ENCODE measurements at regions not wholly inside any gene's neighbourhood (a gene's known extent, or its start where the extent isn't known, plus 50 kb on each side); places are given as distances from the start of the nearest gene placed in this dataset.

DNA sequence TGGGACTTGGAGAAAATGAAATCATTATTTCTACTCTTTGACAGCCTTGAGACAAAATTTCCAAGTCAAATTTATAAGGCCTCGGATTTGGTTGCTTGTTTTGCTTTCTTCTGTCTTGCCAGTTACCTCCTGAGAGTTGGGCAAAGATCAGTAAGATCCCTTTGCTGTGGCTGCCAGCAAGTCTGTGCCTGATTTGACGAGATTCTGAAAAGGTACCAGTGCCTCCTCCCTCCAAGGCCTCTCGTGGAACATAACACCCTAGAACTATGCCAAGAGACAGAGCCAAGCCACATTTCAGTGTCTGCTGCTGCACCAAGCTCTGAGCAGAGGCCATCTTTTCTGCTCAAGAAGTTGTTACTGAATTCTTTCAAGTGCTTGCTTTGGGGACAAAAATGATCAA lies 61.0 kb downstream of the GTPBP8 start:
- DNase-seq, result no peak

DNA sequence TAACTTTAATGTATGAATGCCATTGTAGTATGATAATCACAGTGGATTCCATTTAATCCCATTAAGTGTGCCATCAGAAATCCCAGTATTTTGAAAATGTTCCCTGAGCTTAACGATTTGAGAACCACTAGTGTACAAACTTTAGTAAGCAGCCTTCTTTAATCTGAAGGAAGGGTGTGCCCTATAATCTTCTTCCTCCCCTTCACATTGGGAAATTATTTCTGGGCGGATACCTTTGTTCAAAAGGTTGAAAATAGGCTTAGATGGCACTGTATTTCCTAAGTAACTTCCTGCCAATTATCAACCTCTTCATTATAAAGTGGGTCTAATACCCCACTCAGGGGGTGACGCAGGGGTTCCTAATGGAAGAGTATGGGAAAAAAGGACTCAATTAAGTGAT lies 62.4 kb downstream of the GTPBP8 start:
- no peak for DNase-seq

DNA sequence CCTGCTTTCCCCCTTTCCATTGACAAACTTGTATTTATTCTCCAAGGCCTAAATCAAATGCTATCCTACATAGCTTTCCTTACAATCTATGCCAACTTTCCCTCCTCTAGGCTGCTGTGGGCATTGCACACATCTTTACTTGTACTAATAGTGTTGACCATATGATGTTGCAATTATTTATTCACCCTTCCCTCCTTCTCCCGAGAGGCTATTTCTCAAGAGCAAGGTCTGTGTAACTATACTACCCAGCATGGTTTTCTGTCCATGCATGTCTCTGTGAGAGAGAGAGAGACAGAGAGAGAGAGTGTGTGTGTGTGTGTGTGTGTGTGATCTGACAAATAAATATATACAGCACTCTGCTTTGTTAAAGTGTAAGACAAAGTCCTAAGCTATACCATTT lies 63.8 kb downstream of the GTPBP8 start:
- no peak for DNase-seq

- peak; percentile 27 for DNase-seq
These were observed 64.4 kb downstream of the GTPBP8 start for GRCh38 chr3:113055201-113055600.

GRCh38 chr3:113055961-113056360 lies 65.2 kb downstream of the GTPBP8 start:
- DNase-seq, result no peak

- no peak for DNase-seq
These were observed 66.3 kb downstream of the GTPBP8 start for GRCh38 chr3:113057117-113057516.

GRCh38 chr3:113058188-113058587 lies 67.4 kb downstream of the GTPBP8 start:
- no peak for DNase-seq

- DNase-seq, result no peak
These were observed 71.9 kb downstream of the GTPBP8 start for GRCh38 chr3:113062705-113063104.

GRCh38 chr3:113063126-113063894 lies 72.5 kb downstream of the GTPBP8 start:
- no peak for DNase-seq

GRCh38 chr3:113064183-113064582 lies 73.4 kb downstream of the GTPBP8 start:
- no peak for DNase-seq

GRCh38 chr3:113065336-113065735 lies 74.6 kb downstream of the GTPBP8 start:
- no peak for DNase-seq

DNA sequence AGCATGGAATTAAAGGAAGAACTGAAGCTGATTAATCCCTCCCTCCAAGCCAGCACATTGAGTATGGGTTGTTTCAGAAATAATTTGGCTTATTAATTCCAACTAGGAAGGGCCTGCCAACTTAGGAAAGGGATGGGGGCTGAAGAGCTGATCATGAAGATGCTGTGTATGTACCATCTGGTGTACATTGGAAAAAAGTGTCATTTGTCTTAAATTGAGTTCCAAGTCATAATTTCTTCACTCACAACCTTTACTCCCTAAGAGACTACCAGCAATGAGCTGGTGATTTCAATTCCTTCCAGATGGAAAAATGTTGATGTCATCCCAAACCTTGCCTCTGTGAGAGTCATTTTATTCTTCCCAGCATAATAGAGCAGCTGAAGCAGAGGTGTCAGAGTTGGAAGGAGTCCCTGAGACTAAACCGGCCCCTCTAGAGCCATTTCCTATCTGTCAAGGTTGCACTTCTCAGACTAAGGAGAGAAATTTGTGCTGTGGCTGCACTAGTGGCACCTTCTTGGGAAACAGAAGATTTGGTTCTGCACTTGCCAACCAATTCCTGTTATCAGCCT lies 79.4 kb downstream of the GTPBP8 start:
- no peak for DNase-seq

DNA sequence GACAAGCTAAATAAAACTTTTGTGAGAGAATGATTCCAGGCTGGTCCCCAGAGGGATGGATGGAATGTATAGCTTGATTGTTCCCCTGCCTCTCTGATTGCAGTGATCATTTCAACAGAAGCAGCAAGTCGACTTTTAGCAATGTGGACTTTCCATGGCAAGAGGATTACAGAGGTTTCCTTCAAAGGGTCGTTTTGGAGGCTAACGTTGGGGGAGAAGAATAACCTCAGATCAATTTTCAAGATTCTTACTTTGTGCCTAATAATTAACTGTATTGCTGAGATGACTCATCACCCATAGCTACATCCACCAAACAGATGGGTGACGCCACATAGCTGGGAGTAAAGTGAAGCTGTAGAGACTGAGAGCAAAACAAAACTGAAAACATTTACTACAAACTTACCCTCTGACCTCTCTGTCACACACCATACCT lies 79.9 kb downstream of the GTPBP8 start:
- DNase-seq, result no peak

- DNase-seq, result no peak
These were observed 84.8 kb downstream of the GTPBP8 start for GRCh38 chr3:113075588-113075987.

DNA sequence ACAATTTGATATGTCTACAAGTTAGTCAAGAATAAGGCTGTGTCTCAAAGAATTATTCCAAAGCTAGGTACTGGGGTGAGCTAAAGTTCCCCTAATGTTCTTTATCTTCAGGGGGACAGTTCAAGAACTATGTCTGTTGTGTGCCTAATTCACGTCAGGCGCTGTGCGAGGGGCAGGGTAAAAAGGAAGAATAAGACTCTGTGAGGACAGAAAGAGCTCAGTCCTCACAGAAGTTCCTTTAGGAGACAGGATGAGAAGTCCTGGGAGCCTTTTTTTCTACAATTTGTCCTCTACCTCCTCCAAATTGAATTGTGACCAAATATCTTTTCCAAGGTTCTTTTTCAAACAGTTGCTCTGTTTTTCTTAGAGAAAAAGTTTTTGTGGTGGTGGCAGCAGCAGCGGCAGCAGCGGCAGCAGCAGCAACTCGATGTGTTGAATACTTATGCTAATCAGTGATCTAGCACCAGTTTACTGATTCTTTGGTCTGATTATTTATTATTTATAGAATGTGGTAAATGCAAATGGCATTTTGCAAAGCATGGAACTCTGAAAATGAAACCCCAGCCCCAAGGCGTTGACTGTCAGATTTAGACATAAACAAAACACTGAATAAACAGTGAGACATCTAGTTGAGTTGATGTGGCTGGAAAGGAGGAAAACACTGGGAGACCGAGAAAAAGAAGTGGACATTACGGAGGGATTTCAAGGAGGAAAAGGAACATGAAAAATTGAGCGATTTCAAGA lies 88.6 kb downstream of the GTPBP8 start:
- DNase-seq, result no peak

DNA sequence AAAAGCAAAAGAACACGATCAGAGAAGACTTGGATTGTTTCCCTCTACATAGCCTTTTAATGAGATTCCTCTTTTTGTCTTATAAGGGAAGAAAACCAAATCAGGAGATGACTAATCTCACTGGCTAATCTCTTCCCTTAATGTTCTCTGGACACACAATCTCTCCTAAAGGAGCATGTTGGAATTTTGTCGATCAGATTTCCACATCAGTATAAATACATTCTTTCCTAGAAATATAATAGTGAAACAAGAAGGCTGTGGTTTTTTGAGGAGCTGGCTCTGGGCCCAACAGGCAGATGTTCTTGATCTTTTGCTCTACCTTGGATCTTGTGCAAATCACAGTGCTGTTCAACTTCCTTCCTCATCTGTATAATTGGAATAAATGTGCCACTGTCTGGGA lies 94.0 kb downstream of the GTPBP8 start:
- peak; percentile 7 for DNase-seq

GRCh38 chr3:113086560-113087461 lies 96.0 kb downstream of the GTPBP8 start:
- DNase-seq, result no peak

GRCh38 chr3:113088616-113089015 lies 97.8 kb downstream of the GTPBP8 start:
- no peak for DNase-seq

DNA sequence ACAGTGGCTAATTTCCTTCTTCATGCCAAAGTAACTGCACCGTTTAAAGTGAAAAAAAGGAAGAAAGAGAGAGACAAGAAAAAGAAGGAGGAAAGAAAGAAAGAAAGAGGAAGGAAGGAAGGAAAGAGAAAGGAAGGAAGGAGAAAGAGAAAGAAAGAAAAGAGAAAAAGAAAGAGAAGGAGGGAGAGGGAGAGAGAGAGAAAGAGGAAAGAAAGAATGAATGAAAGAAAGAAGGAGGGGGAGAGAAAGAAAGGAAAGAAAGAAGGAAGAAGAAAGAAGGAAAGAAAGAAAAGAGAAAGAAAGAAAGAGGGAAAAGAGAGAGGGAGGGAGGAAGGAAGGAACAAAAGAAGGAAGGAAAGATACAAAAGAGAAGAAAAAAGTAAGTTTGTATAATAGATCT lies 100.6 kb downstream of the GTPBP8 start:
- no peak for DNase-seq

DNA sequence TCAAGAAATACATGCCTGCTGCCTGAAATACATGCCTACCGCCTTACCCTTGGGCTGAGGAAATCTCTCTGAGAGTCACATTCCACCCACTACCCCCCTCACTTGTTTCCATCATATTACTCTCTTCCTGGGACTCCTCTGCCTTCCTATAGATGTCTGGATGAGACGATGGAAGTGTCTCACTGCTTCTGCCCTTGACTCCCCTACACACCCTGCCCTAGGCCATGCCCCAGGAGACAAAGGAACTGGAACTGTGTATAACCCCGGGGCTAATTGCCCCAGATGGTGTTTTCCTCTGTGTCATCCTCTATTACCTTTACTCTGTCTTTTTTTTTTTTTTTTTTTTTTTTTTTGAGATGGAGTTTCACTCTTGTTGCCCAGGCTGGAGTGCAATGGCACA lies 102.0 kb downstream of the GTPBP8 start:
- DNase-seq, result no peak

DNA sequence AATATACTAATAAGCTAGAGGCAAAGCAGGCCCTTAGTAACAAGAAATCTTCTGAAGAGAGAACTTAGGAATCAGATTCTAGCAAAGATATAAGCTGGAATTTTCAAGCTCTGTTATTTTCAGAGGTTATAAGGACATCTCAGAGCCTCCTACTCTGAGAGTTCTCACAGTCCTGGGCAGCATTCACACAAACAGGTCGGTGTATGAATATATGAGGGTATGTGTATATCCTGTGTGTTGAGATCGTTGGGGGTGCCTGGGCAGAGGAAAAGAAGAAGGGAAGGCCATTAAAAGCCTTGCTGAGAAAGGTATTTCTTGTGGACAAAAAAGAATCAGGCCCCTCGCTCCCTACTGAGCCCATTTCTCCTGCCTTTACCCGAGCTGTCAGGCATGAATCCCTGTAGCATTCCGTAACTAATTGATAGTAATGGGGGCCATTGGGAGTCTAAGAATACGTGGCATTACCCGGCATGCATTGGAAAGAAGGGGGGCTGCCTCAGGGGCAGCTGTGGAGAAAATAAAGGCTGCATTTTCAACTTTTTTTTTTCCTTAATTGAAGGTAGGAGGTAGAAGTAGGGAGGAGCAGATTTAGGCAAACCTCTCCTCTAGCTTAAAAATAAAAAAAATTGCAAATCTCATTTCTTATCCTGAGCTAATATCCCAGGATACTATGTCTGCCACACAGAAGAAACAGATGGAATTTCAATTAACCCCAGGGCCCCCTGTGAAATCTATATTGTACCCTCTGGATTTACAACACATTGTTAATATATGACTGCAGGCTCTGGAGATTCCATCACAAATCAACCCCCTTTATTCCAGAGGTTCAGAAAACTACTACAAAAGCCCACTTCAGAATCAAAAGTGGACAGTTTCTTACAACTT lies 103.8 kb downstream of the GTPBP8 start:
- DNase-seq, result no peak

Data from hematopoietic multipotent progenitor cell treated with erythropoietin and hydrocortisone succinate and interleukin-3 and kit ligand, for 6 days (in vitro differentiated cells).